CD14-positive monocyte (primary cell): ENCODE measurements at regions not wholly inside any gene's neighbourhood (a gene's known extent, or its start where the extent isn't known, plus 50 kb on each side); places are given as distances from the start of the nearest gene placed in this dataset.
A peak's percentile ranks its signal among the peaks of the same experiment; 100 is the strongest.
"Not testable (repeated sequence)": the region's sequence is repeated elsewhere in the genome, so short reads cannot be mapped to it uniquely, and the experiment has no call there.

Experiments used
- DNase-seq, 3 donors: peaks; one replicate each; pipeline ENCODE4 v3.0.0-alpha.2; 2011 to 2022
- H2AFZ ChIP-seq: 2 replicates; pipeline ENCODE4 v1.6.0; 2012; ENCODE audit warnings: mild to moderate bottlenecking, low read depth, low read length, inconsistent platforms; ENCODE audit not compliant: insufficient read depth, poor library complexity, severe bottlenecking
- H3K27ac ChIP-seq, 2 donors: 1 replicate in 1 of 2; 2 replicates in 1 of 2; pipeline ENCODE4 v1.5.1; 2012 to 2013; ENCODE audit warnings: low read length in 2 of 2, control low read depth in 1 of 2, inconsistent platforms in 1 of 2, low read depth in 1 of 2, mild to moderate bottlenecking in 1 of 2
- H3K27me3 ChIP-seq, 2 donors: one replicate each; pipeline versions ENCODE4 v1.6.0 to v1.6.1; 2011 to 2013; ENCODE audit warnings: low read length in 2 of 2; ENCODE audit not compliant: control insufficient read depth in 2 of 2, insufficient read depth in 2 of 2
- H3K36me3 ChIP-seq, 2 donors: replicated peaks in 1 of 2; 1 replicate in 1 of 2; 2 replicates in 1 of 2; pipeline versions ENCODE4 v1.5.1 to v1.6.1; 2012 to 2013; ENCODE audit warnings: low read length in 2 of 2, control low read depth in 1 of 2, inconsistent platforms in 1 of 2, mild to moderate bottlenecking in 1 of 2; ENCODE audit not compliant: insufficient read depth in 2 of 2, control insufficient read depth in 1 of 2
- H3K4me1 ChIP-seq, 2 donors: 1 replicate in 1 of 2; 2 replicates in 1 of 2; pipeline versions ENCODE4 v1.5.1 to v1.6.1; 2012 to 2013; ENCODE audit warnings: low read length in 2 of 2, control low read depth in 1 of 2, inconsistent platforms in 1 of 2, mild to moderate bottlenecking in 1 of 2, moderate library complexity in 1 of 2; ENCODE audit not compliant: insufficient read depth in 2 of 2, control insufficient read depth in 1 of 2
- H3K4me2 ChIP-seq: replicated peaks from 2 replicates; pipeline ENCODE3; 2012; ENCODE audit warnings: low read length, moderate library complexity, mild to moderate bottlenecking; ENCODE audit not compliant: poor library complexity, severe bottlenecking; ENCODE audit errors: extremely low read depth
- H3K4me3 ChIP-seq, 3 experiments: fragments of 200-600 bp in 1 of 3; sonication (generic) in 1 of 3; replicated peaks in 1 of 3; 1 replicate in 2 of 3; 2 replicates in 1 of 3; pipeline ENCODE4 v1.5.1; 2011 to 2013; ENCODE audit warnings: low read length in 3 of 3, mild to moderate bottlenecking in 3 of 3, control low read depth in 2 of 3, low read depth in 2 of 3, inconsistent platforms in 1 of 3, moderate library complexity in 1 of 3
- H3K79me2 ChIP-seq: 2 replicates; pipeline ENCODE4 v1.6.0; 2012; ENCODE audit warnings: mild to moderate bottlenecking, control low read depth, inconsistent platforms, low read length, moderate library complexity; ENCODE audit not compliant: insufficient read depth
- H3K9ac ChIP-seq: 2 replicates; pipeline ENCODE4 v1.6.0; 2017; ENCODE audit warnings: low read length, mild to moderate bottlenecking; ENCODE audit not compliant: insufficient read depth, poor library complexity, severe bottlenecking
- H3K9me3 ChIP-seq, 2 donors: replicated peaks in 1 of 2; 1 replicate in 1 of 2; 2 replicates in 1 of 2; pipeline versions ENCODE4 v1.5.1 to v1.6.1; 2012 to 2013; ENCODE audit warnings: low read length in 2 of 2, control low read depth in 1 of 2; ENCODE audit not compliant: control insufficient read depth in 1 of 2, insufficient read depth in 1 of 2
- H4K20me1 ChIP-seq: 2 replicates; pipeline ENCODE4 v1.6.0; 2012; ENCODE audit warnings: mild to moderate bottlenecking, low read length, control low read depth, moderate library complexity; ENCODE audit not compliant: insufficient read depth
- H3K27ac Mint-ChIP-seq, 7 donors: one replicate each; pipeline ENCODE4 v1.8.0; 2020; ENCODE audit warnings: mild to moderate bottlenecking in 7 of 7, mixed read lengths in 7 of 7, moderate library complexity in 6 of 7, inconsistent platforms in 2 of 7
- H3K27me3 Mint-ChIP-seq, 3 donors: one replicate each; pipeline ENCODE4 v1.8.0; 2021 to 2022; ENCODE audit warnings: low read depth in 3 of 3, mild to moderate bottlenecking in 3 of 3, mixed read lengths in 3 of 3, moderate library complexity in 3 of 3, inconsistent platforms in 1 of 3
- H3K36me3 Mint-ChIP-seq, 2 donors: one replicate each; pipeline ENCODE4 v1.8.0; 2020; ENCODE audit warnings: mixed read lengths in 2 of 2, inconsistent platforms in 1 of 2, mild to moderate bottlenecking in 1 of 2
- H3K4me1 Mint-ChIP-seq: one replicate; pipeline ENCODE4 v1.8.0; 2020; ENCODE audit warnings: mild to moderate bottlenecking, mixed read lengths
- H3K4me3 Mint-ChIP-seq, 2 donors: one replicate each; pipeline ENCODE4 v1.8.0; 2020; ENCODE audit warnings: mild to moderate bottlenecking in 2 of 2, mixed read lengths in 2 of 2, moderate library complexity in 1 of 2
- H3K9me3 Mint-ChIP-seq, 7 donors: one replicate each; pipeline ENCODE4 v1.8.0; 2020 to 2022; ENCODE audit warnings: mixed read lengths in 7 of 7, mild to moderate bottlenecking in 6 of 7, moderate library complexity in 6 of 7, inconsistent platforms in 2 of 7
- WGBS: methylation state at CpG from one replicate; pipeline ENCODE4 v1.1.5; 2013; ENCODE audit warnings: missing lambda C conversion rate; ENCODE audit not compliant: insufficient coverage; 5-methylcytosine and 5-hydroxymethylcytosine counted together
- intact Hi-C, 2 donors: fragments of 100-400 bp; cut with micrococcal nuclease; formaldehyde crosslinking; loops; one replicate each; pipeline versions ENCODE4 v1.15.0 to v1.15.1; 2023
- TF ChIP-seq, protein P1 (sequence below): fragments of 200-600 bp; IDR thresholded peaks from one replicate; pipeline ENCODE4 v1.8.0; 2022; ENCODE audit warnings: antibody characterized with exemption, mild to moderate bottlenecking

- TF ChIP-seq, protein P1, sequence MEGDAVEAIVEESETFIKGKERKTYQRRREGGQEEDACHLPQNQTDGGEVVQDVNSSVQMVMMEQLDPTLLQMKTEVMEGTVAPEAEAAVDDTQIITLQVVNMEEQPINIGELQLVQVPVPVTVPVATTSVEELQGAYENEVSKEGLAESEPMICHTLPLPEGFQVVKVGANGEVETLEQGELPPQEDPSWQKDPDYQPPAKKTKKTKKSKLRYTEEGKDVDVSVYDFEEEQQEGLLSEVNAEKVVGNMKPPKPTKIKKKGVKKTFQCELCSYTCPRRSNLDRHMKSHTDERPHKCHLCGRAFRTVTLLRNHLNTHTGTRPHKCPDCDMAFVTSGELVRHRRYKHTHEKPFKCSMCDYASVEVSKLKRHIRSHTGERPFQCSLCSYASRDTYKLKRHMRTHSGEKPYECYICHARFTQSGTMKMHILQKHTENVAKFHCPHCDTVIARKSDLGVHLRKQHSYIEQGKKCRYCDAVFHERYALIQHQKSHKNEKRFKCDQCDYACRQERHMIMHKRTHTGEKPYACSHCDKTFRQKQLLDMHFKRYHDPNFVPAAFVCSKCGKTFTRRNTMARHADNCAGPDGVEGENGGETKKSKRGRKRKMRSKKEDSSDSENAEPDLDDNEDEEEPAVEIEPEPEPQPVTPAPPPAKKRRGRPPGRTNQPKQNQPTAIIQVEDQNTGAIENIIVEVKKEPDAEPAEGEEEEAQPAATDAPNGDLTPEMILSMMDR, result no peak
- Mint-ChIP-seq H3K4me3 (no peak overlapping the region), H3K4me1 (peaks cover 2% of the 10 kb centered on the region), H3K36me3 (no peaks in the 10 kb centered on the region), H3K27ac (peak overlapping the region in 1 of 7 donors; percentile 20), H3K9me3 (peaks cover 0 to 3% (median 1%) of the 10 kb centered on the region in 7 donors), H3K27me3 (peaks cover 1 to 2% (median 2%) of the 10 kb centered on the region in 3 donors)
- Histone ChIP-seq H3K27ac (no peak overlapping the region), H3K36me3 (no peaks in the 10 kb centered on the region), H2AFZ (no peak overlapping the region), H3K4me1 (no peaks in the 10 kb centered on the region), H3K9ac (no peak overlapping the region), H3K4me3 (no peak overlapping the region), H3K79me2 (no peaks in the 10 kb centered on the region), H3K27me3 (no peaks in the 10 kb centered on the region), H4K20me1 (no peaks in the 10 kb centered on the region), H3K9me3 (peaks cover 0 to 4% of the 10 kb centered on the region in 2 donors), H3K4me2 (no peak overlapping the region)
- intact Hi-C loops, result no loop called here
- no CpG with 5 or more reads among the region's 5 CpGs for WGBS
- DNase-seq, result no peak
Measured at GRCh38 chr5:39618391-39618790, 193.6 kb upstream of the DAB2 start.

DNA sequence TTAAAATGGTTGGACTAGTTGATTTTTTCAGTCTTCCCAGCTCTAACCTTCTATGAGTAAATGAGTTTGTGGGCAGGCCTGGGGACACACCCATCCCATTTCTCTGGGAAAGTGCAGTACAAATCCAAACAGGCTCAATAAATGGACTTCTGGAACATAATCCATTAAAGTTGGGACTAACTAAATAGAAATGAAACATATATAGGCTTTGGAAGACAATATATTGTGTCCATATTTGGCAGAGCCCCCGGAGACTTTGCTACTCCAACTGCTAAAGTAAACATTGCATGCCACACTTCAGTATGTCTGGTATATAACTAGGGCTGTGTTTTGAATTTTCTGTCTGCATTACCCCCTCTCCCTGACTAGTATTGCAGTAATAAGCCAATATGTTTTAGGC, 191.4 kb upstream of the DAB2 start:
- TF ChIP-seq, protein P1, result no peak
- no peak overlapping the region for H3K9ac ChIP-seq
- H3K27ac ChIP-seq, result no peak overlapping the region
- no peak for DNase-seq
- no CpG with 5 or more reads among the region's 1 CpG for WGBS
- H3K27me3 ChIP-seq, result no peaks in the 10 kb centered on the region
- no peaks in the 10 kb centered on the region for H3K79me2 ChIP-seq
- Mint-ChIP-seq H3K4me1 (peaks cover 2% of the 10 kb centered on the region), H3K4me3 (no peak overlapping the region), H3K9me3 (peaks cover 0 to 4% (median 2%) of the 10 kb centered on the region in 7 donors), H3K36me3 (no peaks in the 10 kb centered on the region), H3K27me3 (peaks cover 0 to 2% (median 2%) of the 10 kb centered on the region in 3 donors), H3K27ac (no peak overlapping the region)
- no peaks in the 10 kb centered on the region for H3K4me1 ChIP-seq
- H4K20me1 ChIP-seq, result no peaks in the 10 kb centered on the region
- no peak overlapping the region for H3K4me3 ChIP-seq
- no peak overlapping the region for H2AFZ ChIP-seq
- no peaks in the 10 kb centered on the region for H3K36me3 ChIP-seq
- intact Hi-C loops, result no loop called here
- no peak overlapping the region for H3K4me2 ChIP-seq
- no peaks in the 10 kb centered on the region for H3K9me3 ChIP-seq

DNA sequence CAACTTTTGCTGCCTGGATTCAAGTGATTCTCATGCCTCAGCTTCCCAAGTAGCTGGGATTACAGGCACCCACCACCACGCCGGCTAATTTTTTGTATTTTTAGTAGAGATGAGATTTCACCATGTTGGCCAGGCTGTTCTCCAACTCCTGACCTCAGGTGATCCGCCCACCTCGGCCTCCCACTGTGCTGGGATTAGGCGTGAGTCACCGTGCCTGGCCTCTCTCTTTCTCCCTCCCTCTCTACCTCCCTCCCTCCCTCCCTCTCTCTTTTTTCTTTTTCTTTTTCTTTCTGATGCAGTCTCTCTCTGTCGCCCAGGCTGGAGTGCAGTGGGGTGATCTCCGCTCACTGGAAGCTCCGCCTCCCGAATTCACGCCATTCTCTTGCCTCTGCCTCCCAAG, 186.3 kb upstream of the DAB2 start:
- H3K79me2 ChIP-seq, H3K9me3 ChIP-seq, H3K4me3 ChIP-seq, H3K36me3 ChIP-seq, H3K4me1 Mint-ChIP-seq, H3K27me3 Mint-ChIP-seq, intact Hi-C loops, H4K20me1 ChIP-seq, H2AFZ ChIP-seq, H3K36me3 Mint-ChIP-seq, H3K4me2 ChIP-seq, H3K27ac Mint-ChIP-seq, H3K9ac ChIP-seq, H3K4me3 Mint-ChIP-seq, H3K4me1 ChIP-seq, H3K9me3 Mint-ChIP-seq, H3K27me3 ChIP-seq, H3K27ac ChIP-seq, DNase-seq: not testable (repeated sequence)
- WGBS, result 100% methylated on average over 1 of the region's 11 CpGs
